ENCODE measurements at regions not wholly inside any gene's neighbourhood (a gene's known extent, or its start where the extent isn't known, plus 50 kb on each side); places are given as distances from the start of the nearest gene placed in this dataset.

DNA sequence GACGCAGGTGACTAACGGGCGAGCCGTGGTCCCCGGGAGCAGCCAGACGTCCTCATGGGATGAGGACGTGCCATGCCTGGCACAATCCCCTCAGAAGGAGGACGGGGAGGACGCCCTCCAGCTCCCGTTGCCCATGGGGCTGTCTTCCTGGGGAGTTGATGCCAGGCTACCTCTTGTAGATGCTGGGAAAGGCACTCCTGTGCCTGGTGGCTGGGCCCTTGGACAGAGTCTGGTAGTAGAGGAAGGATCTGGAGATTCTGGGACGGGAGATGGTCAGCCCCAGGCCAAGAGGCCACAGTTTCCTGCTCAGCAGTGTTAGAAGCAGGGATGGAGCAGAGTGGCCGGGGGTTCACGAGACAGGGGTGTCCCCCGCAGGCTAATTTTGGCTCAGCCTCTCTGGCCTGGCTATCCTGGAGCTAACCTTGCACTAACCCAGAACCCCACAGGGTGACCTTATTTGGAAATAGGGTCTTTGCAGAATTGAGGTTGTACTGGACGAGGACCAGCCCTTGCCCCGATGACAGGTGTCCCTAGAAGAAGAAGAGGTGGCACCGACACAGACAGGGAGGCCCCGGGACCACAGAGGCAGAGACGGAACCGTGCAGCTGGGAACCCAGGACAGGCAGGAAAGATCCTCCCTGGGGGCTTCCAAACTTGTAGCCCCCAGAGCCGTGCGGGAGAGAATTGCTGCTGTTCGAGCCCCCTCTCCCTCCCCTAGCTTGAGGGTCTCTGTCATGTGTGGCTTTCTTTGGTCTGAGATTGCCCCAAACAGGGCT is 50.1 kb upstream of the ADRA2C start:
- Mint-ChIP-seq H3K9me3 (peaks cover 3 to 7% of the 10 kb centered on the region in 2 donors), H3K4me3 (no peak overlapping the region), H3K4me1 (ENCODE audit: low read depth) (no peaks in the 10 kb centered on the region), H3K36me3 (ENCODE audit: insufficient read depth in 2 of 2) (peaks cover 3% of the 10 kb centered on the region in 2 donors), H3K27ac (no peak overlapping the region), H3K27me3 (ENCODE audit: low read depth) (peaks cover 16% of the 10 kb centered on the region)
- DNase-seq: no peak
- ATAC-seq (replicated peaks in 1 of 2): no peak

DNA sequence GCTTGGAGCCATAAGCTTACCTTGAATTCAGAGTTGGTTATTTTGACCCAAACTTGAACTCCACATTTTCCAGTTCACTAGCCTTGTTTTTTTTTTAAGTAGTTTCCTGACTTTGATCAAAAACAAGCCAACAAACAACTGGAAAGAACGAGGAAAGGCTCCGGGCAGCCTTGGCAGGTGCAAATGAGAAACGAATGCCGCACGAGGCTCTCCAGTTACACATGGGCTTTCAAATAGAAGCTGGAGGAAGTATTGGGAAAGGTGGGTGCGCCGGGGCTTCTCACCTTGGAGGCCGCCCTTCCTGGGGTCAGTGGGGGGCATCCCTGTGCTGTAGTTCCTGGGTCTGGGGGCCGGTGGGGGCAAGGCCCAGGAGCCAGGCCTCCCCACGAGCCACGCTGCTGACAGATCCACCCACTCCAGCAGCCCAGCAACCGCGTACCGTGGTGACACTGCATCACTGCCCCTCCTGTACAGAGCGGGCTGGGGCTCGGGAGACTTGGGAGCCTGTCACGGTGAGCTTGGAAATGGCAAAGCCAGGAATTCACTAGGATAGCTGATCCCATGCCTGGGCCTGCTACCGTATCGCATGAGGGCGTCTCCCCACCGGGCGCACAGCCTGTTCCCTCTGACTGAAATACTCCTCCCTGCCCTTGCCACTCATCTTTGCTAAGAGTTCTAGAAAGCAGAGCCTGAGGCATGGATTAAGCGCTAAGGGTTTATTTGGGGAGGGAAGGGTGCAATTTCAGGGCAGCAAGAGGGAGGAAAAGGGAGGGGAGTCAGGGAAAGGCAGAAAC is 50.9 kb upstream of the ADRA2C start:
- Mint-ChIP-seq H3K9me3 (peaks cover 3 to 7% of the 10 kb centered on the region in 2 donors), H3K36me3 (ENCODE audit: insufficient read depth in 2 of 2) (peaks cover 3% of the 10 kb centered on the region in 2 donors), H3K4me1 (ENCODE audit: low read depth) (no peaks in the 10 kb centered on the region), H3K27me3 (ENCODE audit: low read depth) (peaks cover 16% of the 10 kb centered on the region), H3K4me3 (no peak overlapping the region), H3K27ac (no peak overlapping the region)
- DNase-seq (no peak), ATAC-seq (replicated peaks in 1 of 2) (no peak)

DNA sequence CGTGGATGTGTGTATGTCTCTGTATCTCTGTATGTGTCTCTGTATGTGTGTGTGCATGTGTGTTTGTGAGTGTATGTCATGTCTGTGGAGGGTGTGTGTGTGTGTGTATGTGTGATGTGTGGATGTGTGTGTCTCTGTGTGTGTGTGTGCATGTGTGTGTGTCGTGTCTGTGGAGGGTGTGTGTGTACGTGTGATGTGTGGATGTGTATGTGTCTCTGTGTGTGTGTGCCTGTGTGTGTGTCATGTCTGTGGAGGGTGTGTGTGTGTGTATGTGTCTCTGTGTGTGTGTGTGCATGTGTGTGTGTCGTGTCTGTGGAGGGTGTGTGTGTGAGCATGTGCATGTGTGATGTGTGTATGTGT is 51.6 kb upstream of the ADRA2C start:
- DNase-seq (no peak), ATAC-seq (replicated peaks in 1 of 2) (no peak)
- Mint-ChIP-seq H3K4me1 (ENCODE audit: low read depth) (no peaks in the 10 kb centered on the region), H3K27ac (no peak overlapping the region), H3K9me3 (peaks cover 3 to 7% of the 10 kb centered on the region in 2 donors), H3K4me3 (no peak overlapping the region), H3K36me3 (ENCODE audit: insufficient read depth in 2 of 2) (peaks cover 3% of the 10 kb centered on the region in 2 donors), H3K27me3 (ENCODE audit: low read depth) (peaks cover 16% of the 10 kb centered on the region)

DNA sequence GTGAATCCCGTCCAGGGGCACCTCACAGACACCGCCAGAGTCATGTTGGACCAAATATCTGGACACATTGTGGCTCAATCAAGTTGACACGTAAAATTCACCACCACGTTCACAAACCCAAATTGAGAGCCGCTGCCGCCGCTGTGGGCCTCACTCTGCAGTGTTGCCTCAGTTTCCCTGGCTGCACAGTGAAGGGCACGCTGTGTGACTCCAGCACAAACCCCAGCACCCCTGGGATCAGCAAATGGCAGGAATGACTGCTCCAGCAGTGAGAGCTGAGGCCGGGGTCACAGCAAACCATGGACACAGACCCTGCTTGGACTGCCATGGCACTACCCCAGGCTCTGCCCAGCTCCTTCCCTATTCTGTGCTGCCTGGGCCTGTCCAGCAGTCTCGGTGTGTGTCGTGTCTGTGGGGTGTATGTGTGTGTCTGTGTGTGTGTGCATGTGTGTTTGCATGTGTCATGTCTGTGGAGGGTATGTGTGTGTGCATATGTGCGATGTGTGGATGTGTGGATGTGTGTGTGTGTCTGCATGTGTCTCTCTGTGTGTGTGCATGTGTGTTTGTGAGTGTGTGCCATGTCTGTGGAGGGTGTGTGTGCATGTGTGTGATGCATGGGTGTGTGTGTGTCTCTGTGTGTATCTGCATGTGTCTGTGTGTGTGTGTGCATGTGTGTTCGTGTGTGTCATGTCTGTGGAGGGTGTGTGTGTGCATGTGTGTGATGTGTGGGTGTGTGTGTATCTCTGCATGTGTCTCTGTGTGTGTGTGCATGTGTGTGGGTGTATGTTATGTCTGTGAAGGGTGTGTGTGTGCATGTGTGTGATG is 52.2 kb upstream of the ADRA2C start:
- Mint-ChIP-seq H3K27ac (no peak overlapping the region), H3K4me1 (ENCODE audit: low read depth) (no peaks in the 10 kb centered on the region), H3K36me3 (ENCODE audit: insufficient read depth in 2 of 2) (peaks cover 2% of the 10 kb centered on the region in 2 donors), H3K27me3 (ENCODE audit: low read depth) (peaks cover 12% of the 10 kb centered on the region), H3K9me3 (peaks cover 3 to 6% of the 10 kb centered on the region in 2 donors), H3K4me3 (no peak overlapping the region)
- no peak for DNase-seq
- ATAC-seq (replicated peaks in 1 of 2): no peak

DNA sequence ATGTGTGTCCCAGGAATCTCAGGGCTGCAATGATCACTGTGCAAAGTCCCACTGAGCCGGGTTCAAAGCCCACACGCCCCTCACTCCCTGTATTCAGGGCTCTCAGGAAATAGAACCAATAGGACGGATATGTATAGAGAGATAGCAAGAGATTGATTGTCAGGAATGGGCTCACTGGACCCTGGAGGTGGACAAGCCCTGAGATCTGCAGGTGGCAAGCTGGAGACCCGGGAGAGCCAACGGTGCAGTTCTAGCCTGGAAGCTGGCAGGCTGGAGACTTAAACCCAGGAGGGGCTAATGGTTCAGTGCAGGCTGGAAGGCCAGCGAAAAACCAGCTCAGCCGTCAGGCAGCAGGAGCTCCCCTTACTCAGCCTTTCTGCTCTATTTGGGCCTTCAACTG is 52.8 kb upstream of the ADRA2C start:
- Mint-ChIP-seq H3K36me3 (ENCODE audit: insufficient read depth in 2 of 2) (no peaks in the 10 kb centered on the region), H3K27me3 (ENCODE audit: low read depth) (peaks cover 6% of the 10 kb centered on the region), H3K27ac (no peak overlapping the region), H3K4me3 (no peak overlapping the region), H3K9me3 (peaks cover 0 to 3% of the 10 kb centered on the region in 2 donors), H3K4me1 (ENCODE audit: low read depth) (no peaks in the 10 kb centered on the region)
- no peak for DNase-seq
- no peak for ATAC-seq (replicated peaks in 1 of 2)

DNA sequence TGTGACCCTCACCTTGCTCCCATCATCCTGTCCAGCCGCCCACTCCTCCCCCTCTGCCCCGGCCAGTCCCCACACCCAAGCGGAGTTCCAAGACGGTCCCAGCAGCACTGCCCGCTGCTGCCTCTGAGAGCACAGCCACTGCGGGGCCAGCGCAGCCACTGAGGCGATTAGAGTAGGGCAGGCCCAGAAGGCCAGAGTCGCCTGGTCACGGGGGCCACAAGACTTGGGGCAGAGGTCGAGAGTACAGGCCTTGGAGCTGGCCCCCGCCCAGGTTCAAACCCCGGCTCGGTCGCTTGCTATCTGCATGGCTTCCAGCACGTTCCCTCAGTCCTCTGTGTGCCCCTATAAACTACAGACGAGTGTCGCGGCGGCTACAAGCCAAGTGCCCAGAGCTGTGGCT is 53.2 kb upstream of the ADRA2C start:
- Mint-ChIP-seq H3K9me3 (no peaks in the 10 kb centered on the region), H3K4me3 (no peak overlapping the region), H3K36me3 (ENCODE audit: insufficient read depth in 2 of 2) (no peaks in the 10 kb centered on the region), H3K4me1 (ENCODE audit: low read depth) (no peaks in the 10 kb centered on the region), H3K27ac (no peak overlapping the region), H3K27me3 (ENCODE audit: low read depth) (peaks cover 1% of the 10 kb centered on the region)
- DNase-seq (no peak), ATAC-seq (replicated peaks in 1 of 2) (no peak)

DNA sequence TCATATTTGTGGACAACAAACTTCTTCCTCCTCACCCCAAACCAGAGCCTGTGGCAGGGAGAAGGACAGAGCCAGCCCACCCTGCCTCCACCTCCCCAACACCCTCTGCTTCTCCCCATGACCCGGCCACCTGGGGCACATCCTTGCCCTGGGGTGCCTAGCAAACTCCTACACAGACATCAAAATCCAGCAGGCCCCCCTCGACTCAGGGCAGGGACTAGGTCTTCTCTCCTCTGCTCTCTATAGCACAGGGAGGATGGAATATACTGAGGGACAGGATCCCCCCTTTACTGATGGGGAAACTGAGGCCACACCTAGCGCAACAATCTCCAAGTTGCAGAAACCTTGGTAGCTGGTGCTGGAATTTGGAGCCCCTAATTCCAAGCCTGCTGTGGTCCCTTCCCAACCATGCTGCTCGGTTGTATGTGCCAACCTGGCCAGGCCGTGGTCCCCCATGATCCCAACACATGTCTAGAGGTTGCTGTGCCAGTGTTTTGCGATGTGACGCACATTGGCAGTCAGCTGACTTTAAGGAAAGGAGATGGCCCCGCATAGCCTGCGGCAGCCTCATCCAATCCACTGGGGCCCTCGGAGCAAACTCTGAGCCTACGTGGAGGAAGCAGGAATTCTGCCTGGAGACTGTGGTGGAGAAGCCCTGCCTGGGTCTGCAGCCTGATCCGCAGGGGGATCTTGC is 53.9 kb upstream of the ADRA2C start:
- Mint-ChIP-seq H3K27me3 (ENCODE audit: low read depth) (no peaks in the 10 kb centered on the region), H3K36me3 (ENCODE audit: insufficient read depth in 2 of 2) (no peaks in the 10 kb centered on the region), H3K4me3 (no peak overlapping the region), H3K9me3 (no peaks in the 10 kb centered on the region), H3K27ac (no peak overlapping the region), H3K4me1 (ENCODE audit: low read depth) (no peaks in the 10 kb centered on the region)
- DNase-seq (no peak), ATAC-seq (replicated peaks in 1 of 2) (no peak)

DNA sequence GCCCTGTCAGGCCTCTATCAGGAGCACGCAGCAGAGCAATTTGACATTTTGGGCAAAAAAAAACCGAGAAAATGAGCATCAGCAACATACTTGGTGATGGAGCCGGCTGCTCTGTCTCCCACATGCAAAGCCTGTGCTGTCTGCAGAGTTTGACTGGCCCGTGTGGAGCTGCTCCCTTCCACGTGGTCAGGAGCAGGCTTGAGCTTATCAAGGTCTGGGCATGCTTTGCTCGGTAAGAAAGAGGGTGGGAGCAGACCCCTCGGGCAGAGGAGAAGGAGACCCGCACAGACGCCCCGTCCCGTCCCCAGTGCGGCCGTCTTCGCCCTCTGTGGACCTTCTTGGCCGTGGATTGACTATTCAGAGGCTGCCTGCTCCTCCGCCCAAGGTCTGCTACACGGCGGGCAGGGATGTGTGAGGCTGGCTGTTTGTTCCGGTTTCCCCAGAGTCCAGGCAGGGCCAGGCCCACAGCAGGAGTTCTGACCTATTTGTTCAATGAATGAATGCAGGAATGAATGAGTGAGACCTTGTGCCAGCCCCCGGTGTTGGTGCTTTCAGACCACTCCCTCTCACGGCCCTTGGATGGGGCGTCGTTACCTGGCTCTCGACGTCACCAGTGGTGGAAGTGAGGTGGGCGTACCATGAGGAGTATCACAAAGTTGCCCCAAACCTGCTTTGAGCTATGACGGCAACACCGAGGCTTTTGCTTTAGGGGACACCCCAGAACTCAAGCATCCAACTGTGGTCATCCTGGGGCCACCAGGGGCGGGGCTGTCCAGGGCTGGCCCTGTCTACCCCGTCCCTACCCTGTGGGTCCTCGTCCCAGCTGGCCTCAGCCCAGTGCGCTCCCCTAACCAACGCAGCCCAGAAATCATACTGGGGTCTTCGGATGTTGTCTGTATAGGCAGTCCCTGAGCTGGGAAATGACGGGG is 54.7 kb upstream of the ADRA2C start:
- H3K9me3 Mint-ChIP-seq: no peaks in the 10 kb centered on the region
- DNase-seq: no peak
- no peak for ATAC-seq (replicated peaks in 1 of 2)
- no peaks in the 10 kb centered on the region for H3K27me3 Mint-ChIP-seq (ENCODE audit: low read depth)
- H3K4me3 Mint-ChIP-seq: no peak overlapping the region
- H3K36me3 Mint-ChIP-seq (ENCODE audit: insufficient read depth in 2 of 2): no peaks in the 10 kb centered on the region
- H3K4me1 Mint-ChIP-seq (ENCODE audit: low read depth): no peaks in the 10 kb centered on the region
- H3K27ac Mint-ChIP-seq: no peak overlapping the region

DNA sequence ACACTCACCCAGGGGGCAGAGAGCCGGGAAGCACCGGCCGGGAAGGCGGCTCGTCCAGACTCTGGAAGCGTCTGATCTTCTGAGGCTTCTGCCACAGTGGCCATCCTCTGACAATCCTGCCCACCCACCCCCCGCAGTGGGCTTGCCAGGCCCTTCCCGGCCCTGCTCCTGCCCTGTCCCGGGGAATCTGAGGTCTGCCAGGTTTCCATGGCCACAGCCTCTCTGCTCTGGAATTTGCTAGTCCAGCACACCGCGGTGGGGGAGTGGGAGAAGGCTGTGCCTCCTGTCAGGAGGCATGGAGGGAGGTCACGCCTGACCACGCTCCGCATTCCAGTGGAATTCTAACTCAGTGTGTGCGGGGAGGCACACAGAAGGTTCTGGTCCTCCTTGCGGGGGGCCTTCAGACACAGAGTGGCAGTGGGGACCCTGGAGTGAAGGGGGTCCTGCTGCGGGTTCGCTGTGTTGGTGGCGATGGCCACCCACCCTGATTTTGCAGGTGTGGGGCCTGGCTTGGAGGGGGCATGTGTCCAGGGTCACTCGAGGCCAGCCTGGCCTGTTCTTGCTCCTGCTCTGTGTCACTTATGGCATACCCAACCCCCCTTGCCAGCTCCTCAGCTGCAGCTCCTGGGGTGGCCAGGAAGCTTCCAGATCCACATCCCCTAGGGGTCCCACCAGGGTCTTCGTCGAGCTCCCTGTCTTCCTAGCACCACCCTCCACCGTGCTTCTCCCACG is 55.6 kb upstream of the ADRA2C start:
- DNase-seq: no peak
- H3K4me1 Mint-ChIP-seq (ENCODE audit: low read depth): no peaks in the 10 kb centered on the region
- no peaks in the 10 kb centered on the region for H3K27me3 Mint-ChIP-seq (ENCODE audit: low read depth)
- H3K4me3 Mint-ChIP-seq: no peak overlapping the region
- no peak overlapping the region for H3K27ac Mint-ChIP-seq
- no peak for ATAC-seq (replicated peaks in 1 of 2)
- no peaks in the 10 kb centered on the region for H3K36me3 Mint-ChIP-seq (ENCODE audit: insufficient read depth in 2 of 2)
- no peaks in the 10 kb centered on the region for H3K9me3 Mint-ChIP-seq

DNA sequence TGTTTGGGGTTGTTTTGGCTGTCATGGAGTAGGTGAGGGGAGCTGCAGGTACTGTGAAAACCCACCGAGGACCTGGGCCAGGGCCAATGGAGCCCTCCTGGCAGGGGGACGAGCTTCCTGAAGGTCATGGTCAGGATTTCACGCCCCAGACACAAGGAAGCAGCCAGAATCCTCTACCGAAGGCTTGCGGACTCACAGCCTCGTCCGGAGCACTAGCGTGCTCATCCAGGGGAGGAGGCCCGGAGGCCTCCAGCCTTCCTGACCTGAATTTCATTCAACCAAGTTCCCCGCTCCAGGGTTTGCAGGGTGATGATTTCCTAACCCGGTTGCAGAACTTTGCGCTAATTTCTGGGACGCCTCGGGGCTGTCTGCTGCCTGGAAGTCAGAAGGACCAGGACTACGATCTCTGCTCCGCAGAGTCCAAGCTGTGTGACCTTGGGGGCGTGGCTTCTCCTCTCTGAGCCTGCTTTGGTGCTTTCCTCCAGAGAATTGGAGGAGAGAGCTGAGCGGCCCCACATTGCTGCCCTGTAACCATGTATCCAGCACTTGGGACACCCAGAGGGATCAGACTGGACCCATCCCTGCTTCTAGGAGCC is 56.2 kb upstream of the ADRA2C start:
- no peaks in the 10 kb centered on the region for H3K4me1 Mint-ChIP-seq (ENCODE audit: low read depth)
- no peak overlapping the region for H3K27ac Mint-ChIP-seq
- H3K9me3 Mint-ChIP-seq: no peaks in the 10 kb centered on the region
- no peaks in the 10 kb centered on the region for H3K36me3 Mint-ChIP-seq (ENCODE audit: insufficient read depth in 2 of 2)
- H3K4me3 Mint-ChIP-seq: no peak overlapping the region
- DNase-seq (no peak), ATAC-seq (replicated peaks in 1 of 2) (no peak)
- no peaks in the 10 kb centered on the region for H3K27me3 Mint-ChIP-seq (ENCODE audit: low read depth)

DNA sequence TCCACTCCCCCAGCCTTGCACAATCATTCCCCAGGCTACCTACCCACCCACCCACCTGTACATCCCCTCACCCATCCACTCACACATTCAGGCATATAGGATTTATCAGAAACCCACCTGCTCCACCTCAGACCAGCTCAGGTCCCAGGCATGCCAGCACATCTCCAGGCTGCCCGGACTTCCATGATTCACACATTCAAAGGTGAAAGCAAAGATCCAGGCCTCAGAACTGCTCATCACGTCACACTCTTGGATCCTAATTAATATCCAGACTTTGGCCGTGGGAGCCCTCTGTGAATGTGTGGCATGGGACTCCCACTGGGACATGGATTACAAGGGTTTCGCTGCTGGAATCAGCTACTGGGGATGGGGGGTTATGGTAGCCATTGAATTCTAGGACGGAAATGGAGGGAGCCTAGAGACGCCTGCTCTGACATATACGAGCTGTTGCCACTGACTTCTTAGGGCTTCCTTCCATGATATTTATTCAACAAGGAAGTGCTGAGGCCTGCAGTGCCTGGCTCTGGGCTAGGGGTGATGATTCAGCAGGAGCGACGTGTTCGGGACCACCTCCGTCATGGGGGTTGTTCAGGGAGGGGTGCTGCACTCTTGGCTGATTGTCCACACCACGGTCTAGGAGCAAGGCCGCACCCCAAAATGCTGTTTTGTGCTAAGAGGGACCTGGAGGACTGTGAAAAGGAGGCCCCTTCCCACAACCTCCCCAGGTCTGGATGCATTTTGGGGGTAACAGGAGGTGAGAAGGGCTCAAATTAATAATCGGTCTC is 56.9 kb upstream of the ADRA2C start:
- H3K4me1 Mint-ChIP-seq (ENCODE audit: low read depth): no peaks in the 10 kb centered on the region
- H3K9me3 Mint-ChIP-seq: no peaks in the 10 kb centered on the region
- ATAC-seq (replicated peaks in 1 of 2) (no peak), DNase-seq (no peak)
- H3K27ac Mint-ChIP-seq: no peak overlapping the region
- no peaks in the 10 kb centered on the region for H3K36me3 Mint-ChIP-seq (ENCODE audit: insufficient read depth in 2 of 2)
- no peaks in the 10 kb centered on the region for H3K27me3 Mint-ChIP-seq (ENCODE audit: low read depth)
- H3K4me3 Mint-ChIP-seq: no peak overlapping the region

Measured in activated T-cell treated with anti-CD3 and anti-CD28 coated beads, Interleukin-2, amount 50 U/mL, for 72 hours (primary cell).